ENCODE measurements at regions not wholly inside any gene's neighbourhood (a gene's known extent, or its start where the extent isn't known, plus 50 kb on each side); places are given as distances from the start of the nearest gene placed in this dataset.
"Not testable (repeated sequence)": the region's sequence is repeated elsewhere in the genome, so short reads cannot be mapped to it uniquely, and the experiment has no call there.

DNA sequence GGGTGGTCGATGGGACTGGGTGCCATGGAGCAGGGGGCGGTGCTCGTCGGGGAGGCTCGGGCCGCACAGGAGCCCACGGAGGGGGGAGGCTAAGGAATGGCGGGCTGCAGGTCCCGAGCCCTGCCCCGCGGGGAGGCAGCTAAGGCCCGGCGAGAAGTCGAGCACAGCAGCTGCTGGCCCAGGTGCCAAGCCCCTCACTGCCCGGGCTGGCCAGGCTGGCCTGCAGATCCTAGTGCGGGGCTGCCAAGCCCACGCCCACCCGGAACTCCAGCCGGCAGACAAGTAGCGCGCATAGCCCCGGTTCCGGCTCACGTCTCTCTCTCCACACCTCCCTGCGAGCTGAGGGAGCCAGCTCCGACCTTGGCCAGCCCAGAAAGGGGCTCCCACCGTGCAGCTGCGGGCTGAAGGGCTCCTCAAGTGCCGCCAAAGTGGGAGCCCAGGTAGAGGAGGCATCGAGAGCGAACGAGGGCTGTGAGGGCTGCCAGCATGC lies 163.4 kb upstream of the OSBPL11 start:
- DNase-seq, H3K4me1 Mint-ChIP-seq, CTCF ChIA-PET, H3K36me3 Mint-ChIP-seq, H3K9me3 Mint-ChIP-seq, H3K27ac Mint-ChIP-seq, H3K4me3 Mint-ChIP-seq: not testable (repeated sequence)
- H3K27me3 Mint-ChIP-seq = peaks cover 21% of the 10 kb centered on the region

DNA sequence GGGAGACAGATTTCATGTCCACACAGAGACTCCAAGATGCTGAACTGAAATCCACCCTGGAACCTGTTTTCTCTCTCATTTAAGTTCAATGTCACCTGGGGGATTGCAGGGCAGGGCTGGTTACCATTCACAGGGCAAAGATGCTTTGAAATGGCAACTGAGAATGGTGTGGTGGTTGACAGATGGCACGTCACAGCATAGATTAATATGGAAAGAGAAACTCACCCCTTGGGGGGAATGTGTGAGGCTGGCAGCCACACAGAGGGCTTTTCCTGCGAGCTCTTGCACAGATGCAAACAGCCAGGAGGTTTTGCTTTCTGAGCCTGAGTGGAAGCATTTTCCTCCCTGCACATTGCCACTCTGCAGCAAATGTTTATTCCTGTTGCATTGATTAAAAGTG lies 167.3 kb upstream of the OSBPL11 start:
- DNase-seq = not testable (repeated sequence)

DNA sequence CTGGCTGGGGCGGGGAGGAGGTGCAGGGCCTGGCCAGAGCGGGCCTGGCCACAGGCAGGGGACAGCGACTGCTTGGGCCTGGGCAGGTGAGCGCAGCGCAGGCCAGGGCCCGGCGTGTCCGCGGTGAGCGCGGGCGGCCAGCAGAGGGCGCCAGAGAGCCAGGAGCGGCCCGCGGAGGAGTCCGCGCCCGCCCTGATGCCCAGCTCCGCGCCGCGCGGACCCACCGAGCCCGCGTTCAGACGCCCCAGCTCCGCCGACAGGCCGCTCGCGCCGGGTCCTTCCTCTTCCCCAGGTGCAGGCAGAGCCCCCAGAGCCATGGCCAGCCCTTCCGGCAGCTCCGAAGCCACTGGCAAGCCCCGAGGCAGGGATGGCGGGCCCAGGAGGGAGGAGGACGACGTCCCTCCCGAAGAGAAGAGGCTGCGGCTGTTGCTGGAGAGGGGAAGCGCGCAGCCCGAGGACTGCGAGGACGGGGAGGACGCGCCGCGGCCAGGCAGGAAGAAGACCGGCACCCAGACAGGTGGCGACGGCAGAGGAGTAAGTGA lies 171.1 kb upstream of the OSBPL11 start:
- not testable (repeated sequence) for H3K27ac Mint-ChIP-seq, H3K9me3 Mint-ChIP-seq, H3K4me1 Mint-ChIP-seq, H3K36me3 Mint-ChIP-seq
- Mint-ChIP-seq H3K4me3 (peak overlapping the region; percentile 58), H3K27me3 (peaks cover 73% of the 10 kb centered on the region)
- CTCF ChIA-PET = interaction anchor here (0.6 kb wide), 3 partner anchors 10 to 154 kb away, joined by 3 read pairs; no protein-coding TSS in a partner anchor
- peak; percentile 55 for DNase-seq

More for the DNA sequence above, 167.3 kb upstream of the OSBPL11 start:
- H3K4me3 Mint-ChIP-seq, H3K9me3 Mint-ChIP-seq, H3K4me1 Mint-ChIP-seq, CTCF ChIA-PET, H3K27ac Mint-ChIP-seq, H3K36me3 Mint-ChIP-seq: not testable (repeated sequence)
- H3K27me3 Mint-ChIP-seq = peaks cover 56% of the 10 kb centered on the region

DNA sequence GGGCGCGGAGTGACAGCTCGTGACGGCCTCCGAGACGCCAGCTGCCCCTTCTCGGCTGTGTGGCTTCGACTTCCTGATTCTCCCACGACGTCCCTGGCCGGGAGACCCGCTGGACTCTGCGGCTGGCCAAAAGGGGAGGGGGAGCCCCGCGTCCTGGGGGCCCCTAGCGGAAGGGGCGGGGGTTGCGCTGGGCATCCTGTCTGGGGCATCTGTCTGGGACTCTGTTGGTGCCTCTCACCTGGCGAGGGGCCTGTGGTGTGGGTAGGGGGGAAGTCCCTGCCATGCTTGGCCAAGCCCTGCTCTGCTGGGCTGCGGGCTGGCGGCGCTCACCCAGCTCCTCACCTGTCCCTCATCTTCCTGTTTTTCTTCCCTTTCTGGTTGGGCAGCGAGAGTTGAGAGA lies 171.6 kb upstream of the OSBPL11 start:
- not testable (repeated sequence) for H3K9me3 Mint-ChIP-seq, H3K36me3 Mint-ChIP-seq, H3K4me1 Mint-ChIP-seq, H3K27ac Mint-ChIP-seq
- H3K4me3 Mint-ChIP-seq = peak overlapping the region; percentile 57
- peaks cover 72% of the 10 kb centered on the region for H3K27me3 Mint-ChIP-seq
- CTCF ChIA-PET = interaction anchor here (0.6 kb wide), 3 partner anchors 11 to 154 kb away, joined by 3 read pairs; no protein-coding TSS in a partner anchor
- peak; percentile 25 for DNase-seq

DNA sequence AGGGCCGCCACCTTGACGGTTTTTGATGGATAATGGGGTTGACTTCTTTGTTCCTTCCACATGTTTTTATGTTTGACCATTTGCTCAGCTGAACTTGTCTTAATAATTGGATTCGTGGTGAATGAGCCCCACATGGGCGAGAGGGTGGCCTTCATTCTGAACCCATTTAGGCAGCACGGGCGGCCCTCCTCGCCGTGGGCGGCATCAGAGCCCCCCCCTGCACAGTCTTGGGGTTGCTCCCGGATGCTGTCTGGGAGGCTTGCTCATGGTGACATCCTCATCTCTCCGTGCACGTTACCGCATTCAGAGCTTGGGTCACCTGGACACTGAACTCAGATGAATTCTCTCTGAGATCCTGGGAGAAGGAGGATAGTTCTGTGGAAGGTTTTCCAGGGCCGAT lies 172.3 kb upstream of the OSBPL11 start:
- CTCF ChIA-PET = no interaction called here
- H3K9me3 Mint-ChIP-seq = no peaks in the 10 kb centered on the region
- peaks cover 8% of the 10 kb centered on the region for H3K4me1 Mint-ChIP-seq

DNA sequence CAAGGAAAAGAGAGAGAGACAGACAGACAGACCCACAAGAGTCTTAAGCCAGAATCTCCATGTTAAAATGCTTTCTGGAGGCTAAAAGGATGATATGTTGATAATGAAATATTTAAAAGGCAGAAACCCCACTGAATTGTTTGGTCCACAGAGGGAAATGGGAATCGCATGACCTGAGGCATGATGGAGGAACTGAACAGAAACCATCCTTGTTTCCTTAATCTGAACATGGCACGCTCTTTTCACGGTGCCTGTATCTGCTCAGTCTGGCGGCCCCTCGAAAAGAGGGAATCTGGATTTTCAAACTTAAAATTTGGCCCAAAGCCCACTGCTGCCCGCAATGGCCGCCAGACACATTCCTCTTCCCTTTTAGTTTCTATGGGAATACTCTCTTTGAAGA lies 173.5 kb upstream of the OSBPL11 start:
- H3K27ac Mint-ChIP-seq, H3K4me3 Mint-ChIP-seq, H3K36me3 Mint-ChIP-seq, H3K9me3 Mint-ChIP-seq, H3K4me1 Mint-ChIP-seq, DNase-seq, CTCF ChIA-PET: not testable (repeated sequence)
- H3K27me3 Mint-ChIP-seq = peaks cover 55% of the 10 kb centered on the region

More for the DNA sequence above, 172.3 kb upstream of the OSBPL11 start:
- H3K27me3 Mint-ChIP-seq = peaks cover 65% of the 10 kb centered on the region
- no peak for DNase-seq
- no peak overlapping the region for H3K27ac Mint-ChIP-seq
- H3K36me3 Mint-ChIP-seq = no peaks in the 10 kb centered on the region
- peak overlapping the region; percentile 57 for H3K4me3 Mint-ChIP-seq

DNA sequence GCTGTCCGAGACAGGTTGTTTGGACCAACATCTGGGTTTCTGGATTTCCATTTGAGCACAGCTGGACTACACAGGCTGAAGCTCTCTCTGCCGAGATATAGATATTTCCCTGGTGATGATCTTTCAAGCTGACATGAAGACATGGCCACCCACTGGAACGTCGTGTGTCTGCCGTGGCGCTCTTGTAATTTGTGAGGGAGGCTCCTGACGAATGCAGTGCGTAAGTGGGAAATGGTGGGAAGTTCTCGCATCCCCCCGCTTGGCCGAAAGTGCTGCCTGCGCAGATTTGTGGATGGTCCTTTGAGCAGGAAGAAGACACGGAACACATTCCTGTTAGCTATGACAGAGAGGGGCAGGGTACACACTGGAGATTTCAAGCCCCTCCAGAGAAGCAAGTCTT lies 176.2 kb upstream of the OSBPL11 start:
- H3K4me3 Mint-ChIP-seq, H3K36me3 Mint-ChIP-seq, H3K27ac Mint-ChIP-seq, H3K9me3 Mint-ChIP-seq, H3K4me1 Mint-ChIP-seq, CTCF ChIA-PET, DNase-seq: not testable (repeated sequence)
- peaks cover 30% of the 10 kb centered on the region for H3K27me3 Mint-ChIP-seq

DNA sequence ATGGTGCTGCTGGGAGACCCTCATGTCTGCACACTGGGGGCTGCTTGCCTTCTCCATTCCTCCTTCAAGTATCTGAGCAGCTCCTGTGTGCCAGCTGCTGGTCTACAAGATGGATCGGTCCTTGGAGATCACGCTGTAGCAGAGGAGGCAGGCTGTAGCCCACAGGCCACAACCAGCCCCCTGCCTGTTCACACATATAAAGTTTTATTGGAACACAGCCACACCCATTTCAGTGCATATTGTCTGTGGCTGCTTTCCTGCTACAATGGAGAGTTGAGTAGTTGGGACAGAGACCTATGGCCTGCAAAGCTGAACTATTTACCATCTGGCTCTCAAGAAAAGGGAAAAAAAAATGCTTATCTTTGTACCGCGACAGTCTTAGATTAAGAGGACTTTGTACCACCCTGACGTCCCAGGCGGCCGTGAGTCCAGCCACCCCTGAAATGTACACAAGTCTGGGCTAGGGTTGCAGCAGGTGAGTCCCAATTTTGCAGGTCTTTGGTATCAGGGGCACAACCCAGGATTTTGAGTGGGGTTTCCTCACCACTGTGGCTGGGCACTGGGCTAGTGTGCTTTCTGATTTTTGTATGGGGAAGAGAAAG lies 179.2 kb upstream of the OSBPL11 start:
- H3K9me3 Mint-ChIP-seq, H3K4me1 Mint-ChIP-seq, CTCF ChIA-PET, H3K4me3 Mint-ChIP-seq, H3K36me3 Mint-ChIP-seq, DNase-seq, H3K27me3 Mint-ChIP-seq, H3K27ac Mint-ChIP-seq: not testable (repeated sequence)

DNA sequence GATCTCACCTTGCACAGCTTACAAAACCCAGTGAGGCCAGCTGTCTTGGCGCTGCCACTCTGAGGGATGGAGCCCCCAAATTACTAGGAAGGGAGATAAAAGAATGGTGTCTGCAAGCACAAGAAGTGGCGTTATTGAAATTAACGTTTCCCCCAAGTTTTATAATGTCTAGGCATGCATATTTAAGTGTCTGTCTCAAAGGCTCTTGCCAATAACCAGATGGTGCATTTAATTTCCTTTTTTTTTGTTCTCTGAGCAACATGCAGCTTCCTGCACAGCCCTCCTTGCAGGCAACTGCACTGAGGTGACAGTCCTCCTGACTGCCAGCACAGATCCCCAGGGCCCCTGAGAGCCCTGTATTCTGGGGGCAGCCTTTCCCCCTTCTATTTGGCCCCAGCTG lies 179.8 kb upstream of the OSBPL11 start:
- H3K27me3 Mint-ChIP-seq, DNase-seq, H3K27ac Mint-ChIP-seq, H3K4me3 Mint-ChIP-seq, H3K9me3 Mint-ChIP-seq, CTCF ChIA-PET, H3K36me3 Mint-ChIP-seq, H3K4me1 Mint-ChIP-seq: not testable (repeated sequence)

DNA sequence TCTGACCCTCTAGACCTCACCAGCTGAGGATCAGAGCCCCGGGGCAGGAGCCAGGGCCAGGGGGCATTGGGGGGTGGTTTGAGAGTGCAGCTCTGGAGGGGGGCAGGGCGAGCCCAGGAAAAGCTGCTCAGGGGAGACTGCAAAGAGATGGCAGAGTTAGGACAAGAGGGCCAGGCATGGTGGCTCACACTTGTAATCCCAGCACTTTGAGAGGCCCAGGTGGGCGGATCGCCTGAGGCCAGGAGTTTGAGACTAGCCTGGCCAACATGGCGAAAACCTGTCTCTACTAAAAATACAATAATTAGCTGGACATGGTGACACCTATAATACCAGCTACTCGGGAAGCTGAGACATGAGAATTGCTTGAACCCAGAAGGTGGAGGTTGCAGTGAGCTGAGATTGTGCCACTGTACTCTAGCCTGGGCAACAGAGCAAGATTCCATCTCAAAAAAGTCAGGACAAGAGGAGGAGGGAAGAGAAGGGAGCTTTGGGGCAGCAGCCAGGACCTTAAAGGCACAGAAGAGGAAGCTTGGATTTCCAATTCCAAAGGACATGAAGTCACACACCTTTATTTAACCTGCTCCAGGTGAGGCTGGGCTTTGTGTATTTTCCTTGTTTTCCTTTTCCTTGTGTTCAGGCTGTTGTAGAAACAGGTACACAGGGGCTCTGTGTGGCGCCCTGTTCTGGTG lies 180.5 kb upstream of the OSBPL11 start:
- H3K4me1 Mint-ChIP-seq, H3K36me3 Mint-ChIP-seq, CTCF ChIA-PET, DNase-seq, H3K27me3 Mint-ChIP-seq, H3K9me3 Mint-ChIP-seq, H3K27ac Mint-ChIP-seq, H3K4me3 Mint-ChIP-seq: not testable (repeated sequence)

DNA sequence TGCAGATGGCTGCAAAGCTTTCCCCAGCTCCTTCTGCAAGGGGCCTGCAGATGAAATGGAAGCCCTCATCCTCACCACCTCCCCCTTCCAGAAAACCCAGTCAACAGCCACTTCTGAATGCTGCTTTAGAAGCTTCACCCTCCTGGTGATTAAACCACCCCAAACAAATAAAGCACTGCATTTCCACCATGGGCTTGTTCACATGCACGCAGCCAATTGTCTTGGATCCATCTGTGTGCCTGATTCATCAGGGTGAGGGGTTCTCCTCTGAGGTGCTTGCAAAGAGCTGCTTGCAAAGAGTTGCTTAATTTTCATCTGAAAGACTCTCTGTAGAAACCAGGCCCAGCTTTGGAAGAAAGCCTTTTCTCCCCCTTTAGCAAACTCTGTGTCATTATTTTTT lies 184.0 kb upstream of the OSBPL11 start:
- H3K27ac Mint-ChIP-seq, H3K4me1 Mint-ChIP-seq, H3K9me3 Mint-ChIP-seq, H3K27me3 Mint-ChIP-seq, H3K36me3 Mint-ChIP-seq, DNase-seq, H3K4me3 Mint-ChIP-seq: not testable (repeated sequence)
- CTCF ChIA-PET = interaction anchor here (0.6 kb wide), 1 partner anchor 514 kb away, joined by 3 read pairs; no protein-coding TSS in a partner anchor

DNA sequence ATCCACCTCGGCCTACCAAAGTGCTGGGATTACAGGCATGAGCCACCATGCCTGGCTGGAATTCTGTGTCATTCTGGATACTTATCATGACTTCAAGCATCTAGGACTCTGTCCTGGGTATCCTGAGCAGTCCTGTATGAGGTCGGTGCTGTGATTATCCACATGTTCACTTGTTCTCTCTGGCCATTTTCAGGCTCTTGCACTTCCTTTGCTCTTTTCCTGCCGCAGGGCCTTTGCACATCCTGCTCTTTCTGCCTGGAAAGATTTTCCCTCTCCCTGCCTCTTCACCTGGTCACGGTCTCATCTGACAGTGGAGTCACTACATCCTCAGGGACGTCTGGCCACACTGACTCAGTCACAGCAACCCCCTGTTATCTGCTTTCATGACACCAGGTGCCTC lies 184.6 kb upstream of the OSBPL11 start:
- H3K4me1 Mint-ChIP-seq, H3K4me3 Mint-ChIP-seq, H3K27me3 Mint-ChIP-seq, DNase-seq, H3K9me3 Mint-ChIP-seq, H3K36me3 Mint-ChIP-seq, H3K27ac Mint-ChIP-seq: not testable (repeated sequence)
- CTCF ChIA-PET = interaction anchor here (0.6 kb wide), 1 partner anchor 513 kb away, joined by 3 read pairs; no protein-coding TSS in a partner anchor

DNA sequence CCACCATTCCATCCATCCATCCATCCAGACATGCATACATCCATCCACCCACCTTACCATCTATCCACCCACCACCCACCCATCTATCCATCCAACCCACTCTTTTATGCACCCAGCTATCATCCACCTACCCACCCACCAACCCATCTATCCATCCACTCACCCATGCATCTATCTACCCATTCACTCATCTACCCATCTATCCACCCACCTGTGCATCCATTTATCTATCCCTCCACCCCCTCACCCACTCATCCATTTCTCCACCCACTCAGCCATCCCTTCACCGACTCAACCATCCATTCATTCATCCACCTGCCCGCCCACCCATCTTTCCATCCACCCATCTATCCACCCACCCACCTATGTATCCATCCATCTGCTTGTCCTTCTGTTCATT lies 186.4 kb upstream of the OSBPL11 start:
- H3K4me3 Mint-ChIP-seq, H3K9me3 Mint-ChIP-seq, CTCF ChIA-PET, H3K27ac Mint-ChIP-seq, H3K4me1 Mint-ChIP-seq, DNase-seq, H3K36me3 Mint-ChIP-seq, H3K27me3 Mint-ChIP-seq: not testable (repeated sequence)

DNA sequence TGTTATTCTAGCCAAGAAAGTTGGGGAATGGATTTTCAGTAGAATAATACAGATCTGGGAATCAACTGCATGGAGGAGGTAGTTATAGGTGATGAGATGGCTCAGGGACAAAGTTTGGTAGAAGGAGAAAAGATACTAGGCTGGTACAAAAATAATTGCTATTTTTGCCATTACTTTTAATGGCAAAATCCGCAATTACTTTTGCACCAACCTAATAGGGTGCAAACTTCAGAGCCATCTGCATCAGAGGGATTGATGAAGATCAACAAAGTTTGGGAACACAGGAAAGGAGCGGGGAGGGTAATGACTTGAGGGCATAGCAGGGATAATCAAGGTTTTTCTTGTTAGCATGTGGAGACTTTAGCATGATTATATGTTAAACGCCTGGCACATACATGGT lies 178.7 kb upstream of the ROPN1B start:
- H3K9me3 Mint-ChIP-seq, H3K36me3 Mint-ChIP-seq, H3K4me1 Mint-ChIP-seq, CTCF ChIA-PET, H3K4me3 Mint-ChIP-seq, H3K27ac Mint-ChIP-seq, DNase-seq: not testable (repeated sequence)
- peaks cover 15% of the 10 kb centered on the region for H3K27me3 Mint-ChIP-seq

DNA sequence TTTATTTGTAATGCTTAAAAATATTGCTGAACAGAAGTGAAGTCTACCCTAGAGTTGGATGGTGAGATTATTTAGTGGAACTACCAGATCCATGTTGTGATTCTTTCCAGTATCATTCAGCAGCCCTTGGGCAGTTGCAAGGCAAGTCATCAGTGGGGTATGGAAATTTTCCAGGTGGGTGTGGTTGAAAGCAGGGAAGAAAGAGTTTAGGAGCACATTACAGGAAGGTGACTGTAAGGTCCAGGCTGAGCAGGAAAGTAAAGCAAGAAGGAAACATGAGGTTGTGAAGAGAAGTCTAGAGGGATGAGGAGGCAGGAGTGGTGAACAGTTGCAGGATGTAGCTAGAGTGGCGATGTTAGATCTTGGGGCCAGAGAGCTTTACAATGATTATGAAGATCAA lies 178.0 kb upstream of the ROPN1B start:
- DNase-seq, H3K9me3 Mint-ChIP-seq, H3K4me3 Mint-ChIP-seq: not testable (repeated sequence)

More for the DNA sequence above, 178.0 kb upstream of the ROPN1B start:
- peaks cover 11% of the 10 kb centered on the region for H3K27me3 Mint-ChIP-seq
- H3K27ac Mint-ChIP-seq, H3K4me1 Mint-ChIP-seq, H3K36me3 Mint-ChIP-seq, CTCF ChIA-PET: not testable (repeated sequence)
